Hematopoietic multipotent progenitor cell (in vitro differentiated cells): ENCODE measurements at regions not wholly inside any gene's neighbourhood (a gene's known extent, or its start where the extent isn't known, plus 50 kb on each side); places are given as distances from the start of the nearest gene placed in this dataset.
A peak's percentile ranks its signal among the peaks of the same experiment; 100 is the strongest.

ENCODE experiments used
- DNase-seq, 3 donors: peaks; one replicate each; pipeline ENCODE4 v3.0.0-alpha.2; 2011 to 2015; ENCODE audit warnings: low read depth in 2 of 3, low spot score in 2 of 3

GRCh38 chr6:100184473-100184872 is 190.4 kb upstream of the MCHR2 start:
- DNase-seq: no peak

- DNase-seq: no peak
These were observed 188.3 kb upstream of the MCHR2 start for GRCh38 chr6:100182313-100182712.

- no peak for DNase-seq
These were observed 187.3 kb upstream of the MCHR2 start for GRCh38 chr6:100181309-100181708.

GRCh38 chr6:100179576-100179975 is 185.6 kb upstream of the MCHR2 start:
- DNase-seq: no peak

GRCh38 chr6:100177956-100178355 is 183.9 kb upstream of the MCHR2 start:
- DNase-seq: no peak

- DNase-seq: no peak
These were observed 183.1 kb upstream of the MCHR2 start for GRCh38 chr6:100176951-100177710.

- peak in 2 of 3 donors; percentile 13 to 36 for DNase-seq
These were observed 182.4 kb upstream of the MCHR2 start for GRCh38 chr6:100176311-100176950.

- DNase-seq: no peak
These were observed 181.8 kb upstream of the MCHR2 start for GRCh38 chr6:100175814-100176310.

GRCh38 chr6:100173211-100173610 is 179.2 kb upstream of the MCHR2 start:
- no peak for DNase-seq

GRCh38 chr6:100172322-100172713 is 178.3 kb upstream of the MCHR2 start:
- no peak for DNase-seq

- DNase-seq: no peak
These were observed 177.7 kb upstream of the MCHR2 start for GRCh38 chr6:100171533-100172321.

GRCh38 chr6:100168148-100168547 is 174.1 kb upstream of the MCHR2 start:
- DNase-seq: no peak

- DNase-seq: no peak
These were observed 173.6 kb upstream of the MCHR2 start for GRCh38 chr6:100167585-100167984.

GRCh38 chr6:100166956-100167355 is 172.9 kb upstream of the MCHR2 start:
- DNase-seq: no peak

- DNase-seq: no peak
These were observed 171.4 kb upstream of the MCHR2 start for GRCh38 chr6:100165442-100165841.

- DNase-seq: no peak
These were observed 169.0 kb upstream of the MCHR2 start for GRCh38 chr6:100163035-100163434.

GRCh38 chr6:100161782-100162365 is 167.9 kb upstream of the MCHR2 start:
- DNase-seq: no peak

GRCh38 chr6:100160930-100161329 is 166.9 kb upstream of the MCHR2 start:
- DNase-seq: no peak

- DNase-seq: no peak
These were observed 161.1 kb upstream of the MCHR2 start for GRCh38 chr6:100155141-100155540.

GRCh38 chr6:100153636-100154275 is 159.7 kb upstream of the MCHR2 start:
- no peak for DNase-seq

GRCh38 chr6:100152201-100152600 is 158.2 kb upstream of the MCHR2 start:
- DNase-seq: no peak
